Bronchial epithelial cell (primary cell): ENCODE measurements at regions not wholly inside any gene's neighbourhood (a gene's known extent, or its start where the extent isn't known, plus 50 kb on each side); places are given as distances from the start of the nearest gene placed in this dataset.
A peak's percentile ranks its signal among the peaks of the same experiment; 100 is the strongest.

Source experiments
- DNase-seq: peaks from one replicate; pipeline ENCODE4 v3.0.0-alpha.2; 2010; ENCODE audit warnings: low read depth
- FAIRE-seq: peaks from 2 replicates; lab custom pipeline; 2011; peaks lifted over from hg19 to GRCh38; lab: Jason Lieb, UNC
- H3K27me3 ChIP-seq: 2 replicates; pipeline ENCODE4 v1.5.1; 2011; ENCODE audit warnings: low read length; ENCODE audit not compliant: control insufficient read depth, insufficient read depth
- H3K36me3 ChIP-seq: 2 replicates; pipeline ENCODE4 v1.5.1; 2011; ENCODE audit warnings: low read length; ENCODE audit not compliant: control insufficient read depth, insufficient read depth
- H3K4me3 ChIP-seq: 2 replicates; pipeline ENCODE4 v1.5.1; 2011; ENCODE audit warnings: mild to moderate bottlenecking, low read depth, low read length, control low read depth
- TF ChIP-seq, protein P1 (sequence below): IDR thresholded peaks from 2 replicates; pipeline ENCODE4 v1.5.1; 2011; ENCODE audit warnings: mild to moderate bottlenecking, moderate library complexity, low read length, control low read depth, inconsistent platforms; ENCODE audit not compliant: insufficient read depth, severe bottlenecking

DNA sequence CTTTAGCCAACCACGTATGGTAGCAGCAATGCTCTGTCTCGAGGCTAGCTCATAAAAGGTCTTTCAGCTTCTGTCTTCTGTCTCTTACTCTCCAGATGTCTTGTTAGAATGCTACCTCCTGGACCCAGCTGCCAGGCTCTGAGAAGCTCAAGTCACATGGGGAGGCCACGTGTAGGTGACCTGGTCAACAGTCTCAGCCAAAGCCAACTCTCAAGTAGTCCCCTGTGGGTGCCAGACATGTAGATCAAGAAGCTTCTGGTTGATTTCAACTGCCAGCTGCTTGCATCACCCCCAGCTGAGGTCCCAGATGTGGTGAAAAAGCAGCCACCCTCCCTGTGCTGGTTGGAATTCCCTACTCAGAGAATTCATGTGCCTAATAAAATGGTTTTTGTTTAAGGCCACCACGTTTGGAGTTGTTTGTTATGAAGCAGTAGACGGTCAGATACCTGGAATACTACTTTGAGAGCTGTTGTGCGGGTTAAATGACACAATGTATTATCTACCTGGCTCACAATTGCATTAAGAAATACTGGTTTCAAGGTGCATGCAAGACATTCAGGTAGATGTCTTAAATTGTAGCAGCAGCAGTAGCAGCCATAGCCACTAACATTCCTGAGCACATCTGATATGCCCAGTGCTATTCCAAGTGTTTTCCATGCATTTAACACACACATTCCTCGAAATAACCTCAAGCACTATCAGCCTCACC lies 131.0 kb upstream of the RFC3 start:
- Histone ChIP-seq H3K4me3 (no peak overlapping the region), H3K36me3 (no peaks in the 10 kb centered on the region), H3K27me3 (no peaks in the 10 kb centered on the region)
- TF ChIP-seq, protein P1, sequence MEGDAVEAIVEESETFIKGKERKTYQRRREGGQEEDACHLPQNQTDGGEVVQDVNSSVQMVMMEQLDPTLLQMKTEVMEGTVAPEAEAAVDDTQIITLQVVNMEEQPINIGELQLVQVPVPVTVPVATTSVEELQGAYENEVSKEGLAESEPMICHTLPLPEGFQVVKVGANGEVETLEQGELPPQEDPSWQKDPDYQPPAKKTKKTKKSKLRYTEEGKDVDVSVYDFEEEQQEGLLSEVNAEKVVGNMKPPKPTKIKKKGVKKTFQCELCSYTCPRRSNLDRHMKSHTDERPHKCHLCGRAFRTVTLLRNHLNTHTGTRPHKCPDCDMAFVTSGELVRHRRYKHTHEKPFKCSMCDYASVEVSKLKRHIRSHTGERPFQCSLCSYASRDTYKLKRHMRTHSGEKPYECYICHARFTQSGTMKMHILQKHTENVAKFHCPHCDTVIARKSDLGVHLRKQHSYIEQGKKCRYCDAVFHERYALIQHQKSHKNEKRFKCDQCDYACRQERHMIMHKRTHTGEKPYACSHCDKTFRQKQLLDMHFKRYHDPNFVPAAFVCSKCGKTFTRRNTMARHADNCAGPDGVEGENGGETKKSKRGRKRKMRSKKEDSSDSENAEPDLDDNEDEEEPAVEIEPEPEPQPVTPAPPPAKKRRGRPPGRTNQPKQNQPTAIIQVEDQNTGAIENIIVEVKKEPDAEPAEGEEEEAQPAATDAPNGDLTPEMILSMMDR = no peak
- peak; percentile 40 for FAIRE-seq
- DNase-seq = no peak

DNA sequence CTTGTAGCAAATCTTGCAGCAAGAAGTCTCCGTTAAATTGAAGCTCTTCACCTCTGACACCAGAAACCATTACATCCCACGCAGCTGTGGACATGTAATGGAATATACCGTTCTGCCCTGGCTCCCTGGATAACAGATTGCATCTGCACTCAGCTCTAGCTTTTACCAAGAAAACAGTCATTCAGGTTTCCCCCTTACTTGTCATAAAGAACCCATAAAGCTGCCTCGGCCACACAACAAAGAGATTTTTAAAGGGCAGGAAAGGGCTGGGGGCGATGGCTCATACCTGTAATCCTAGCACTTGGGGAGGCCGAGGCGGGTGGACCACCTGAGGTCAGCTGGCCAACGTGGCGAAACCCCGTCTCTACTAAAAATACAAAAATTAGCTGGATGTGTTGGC lies 127.6 kb upstream of the RFC3 start:
- DNase-seq (no peak), FAIRE-seq (no peak)
- TF ChIP-seq, protein P1 = no peak
- Histone ChIP-seq H3K36me3 (no peaks in the 10 kb centered on the region), H3K4me3 (no peak overlapping the region), H3K27me3 (no peaks in the 10 kb centered on the region)

DNA sequence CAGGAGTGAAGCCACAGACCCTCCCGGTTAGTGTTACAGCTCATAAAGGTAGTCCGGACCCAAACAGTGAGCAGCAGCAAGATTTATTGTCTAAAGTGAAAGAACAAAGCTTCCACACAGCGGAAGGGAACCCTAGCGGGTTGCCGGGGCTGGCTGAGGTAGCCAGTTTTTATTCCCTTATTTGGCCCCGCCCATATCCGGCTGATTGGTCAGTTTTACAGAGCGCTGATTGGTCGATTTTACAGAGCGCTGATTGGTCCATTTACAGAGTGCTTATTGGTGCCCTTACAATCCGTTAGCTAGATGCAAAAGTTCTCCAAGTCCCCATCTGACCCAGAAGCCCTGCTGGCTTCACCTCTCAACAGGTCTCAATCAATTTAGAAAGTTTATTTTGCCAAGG lies 126.0 kb upstream of the RFC3 start:
- no peaks in the 10 kb centered on the region for H3K36me3 ChIP-seq
- TF ChIP-seq, protein P1 = no peak
- no peaks in the 10 kb centered on the region for H3K27me3 ChIP-seq
- DNase-seq (no peak), FAIRE-seq (no peak)
- no peak overlapping the region for H3K4me3 ChIP-seq

DNA sequence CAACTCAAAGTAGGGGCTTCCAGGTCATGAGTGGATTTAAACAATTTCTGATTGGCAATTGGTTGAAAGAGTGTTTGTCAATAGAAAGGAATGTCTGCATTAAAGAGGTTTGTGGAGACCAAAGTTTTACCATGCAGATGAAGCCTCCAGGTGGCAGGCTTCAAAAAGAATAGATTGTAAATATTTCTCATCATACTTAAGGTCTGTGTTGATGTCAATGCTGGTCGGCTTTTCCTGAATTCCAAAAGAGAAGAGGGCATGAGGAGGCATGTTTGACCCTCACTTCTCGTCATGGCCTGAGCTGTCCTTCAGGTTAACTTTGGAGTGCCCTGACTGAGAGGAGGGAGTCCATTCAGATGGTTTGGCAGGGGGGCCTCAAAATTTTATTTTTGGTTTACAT lies 125.4 kb upstream of the RFC3 start:
- Histone ChIP-seq H3K36me3 (no peaks in the 10 kb centered on the region), H3K4me3 (no peak overlapping the region), H3K27me3 (no peaks in the 10 kb centered on the region)
- DNase-seq (peak; percentile 69), FAIRE-seq (no peak)
- TF ChIP-seq, protein P1 = no peak

DNA sequence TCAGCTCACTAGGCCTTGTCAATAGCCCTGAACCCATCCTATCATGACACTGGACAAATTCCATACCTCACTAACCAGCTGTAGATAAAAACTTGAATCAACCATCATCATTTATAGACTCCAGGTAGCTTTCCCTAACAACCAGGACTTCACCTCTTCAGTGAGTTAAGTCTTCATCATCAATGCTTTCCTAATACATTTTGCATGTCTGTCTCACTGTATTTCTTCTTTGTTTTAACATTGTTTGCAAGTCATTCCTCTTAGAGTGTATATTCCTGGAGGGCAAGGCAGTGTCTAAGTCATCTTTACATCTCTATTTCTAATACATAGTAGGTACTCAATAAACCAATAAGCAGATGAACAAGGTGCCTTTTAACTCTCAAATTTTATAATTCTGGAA lies 123.4 kb upstream of the RFC3 start:
- DNase-seq (peak; percentile 53), FAIRE-seq (no peak)

More for the DNA sequence above, 123.4 kb upstream of the RFC3 start:
- H3K36me3 ChIP-seq = no peaks in the 10 kb centered on the region
- no peak overlapping the region for H3K4me3 ChIP-seq
- no peaks in the 10 kb centered on the region for H3K27me3 ChIP-seq
- TF ChIP-seq, protein P1 = no peak
